ENCODE measurements at regions not wholly inside any gene's neighbourhood (a gene's known extent, or its start where the extent isn't known, plus 50 kb on each side); places are given as distances from the start of the nearest gene placed in this dataset.

GRCh38 chr1:30336550-30337323, 386.6 kb downstream of the MATN1 start:
- 26% methylated on average over 16 of the region's 16 CpGs for WGBS (ENCODE audit: insufficient coverage, insufficient replicate concordance, low lambda C conversion rate, missing lambda C conversion rate)
- Histone ChIP-seq H3K4me2 (ENCODE audit: control insufficient read depth, insufficient read depth) (no peak overlapping the region), H2AFZ (ENCODE audit: control insufficient read depth, low read depth, low read length) (no peak overlapping the region), H3K9ac (ENCODE audit: control insufficient read depth, insufficient read depth, low read length) (no peak overlapping the region), H4K20me1 (ENCODE audit: control insufficient read depth, insufficient read depth) (no peaks in the 10 kb centered on the region), H3K36me3 (ENCODE audit: control insufficient read depth in 2 of 2, insufficient read depth in 2 of 2, low read length in 1 of 2) (no peaks in the 10 kb centered on the region), H3K9me3 (replicated peaks; ENCODE audit: control insufficient read depth, insufficient read depth, low read length) (no peaks in the 10 kb centered on the region), H3K4me1 (ENCODE audit: control insufficient read depth, insufficient read depth, low read length) (no peaks in the 10 kb centered on the region), H3K79me2 (ENCODE audit: control insufficient read depth, insufficient read depth, low read length) (no peaks in the 10 kb centered on the region), H3K27me3 (replicated peaks in 1 of 2; ENCODE audit: control insufficient read depth in 2 of 2, insufficient read depth in 2 of 2, low read length in 1 of 2) (no peaks in the 10 kb centered on the region; a peak in 1 of 4 replicates), H3K27ac (ENCODE audit: control insufficient read depth, insufficient read depth) (no peak overlapping the region), H3K4me3 (no peak overlapping the region)
- intact Hi-C loops (cut with micrococcal nuclease; ENCODE audit: unreplicated experiment), result no loop called here
- no TSS peak for BruUV-seq (replicated peaks)
- ATAC-seq (no peak), FAIRE-seq (no peak), DNase-seq (ENCODE audit: low read depth, low spot score) (no peak)
- no peak for TF ChIP-seq TARDBP (IDR thresholded peaks at IDR 0.05; ENCODE audit: borderline replicate concordance)
- TF ChIP-seq SMAD5 (IDR thresholded peaks at IDR 0.05; ENCODE audit: low read depth), result no peak
- TF ChIP-seq RCOR1 (conservative IDR thresholded peaks at IDR 0.05; ENCODE audit: low read depth, low read length), result no peak
- no peak for TF ChIP-seq TBL1XR1 (IDR thresholded peaks at IDR 0.05; ENCODE audit: low read depth, low read length)
- no peak for TF ChIP-seq ELK1 (IDR thresholded peaks at IDR 0.05; ENCODE audit: low read depth, low read length)
- TF ChIP-seq ETV6 (conservative IDR thresholded peaks at IDR 0.05 in 1 of 2, IDR thresholded peaks at IDR 0.05 in 1 of 2; ENCODE audit: borderline replicate concordance in 1 of 2, low read depth in 1 of 2), result no peak
- no peak for TF ChIP-seq WRNIP1 (IDR thresholded peaks at IDR 0.05; ENCODE audit: borderline replicate concordance, low read depth, low read length)
- TF ChIP-seq DPF2 (IDR thresholded peaks at IDR 0.05), result no peak
- no peak for TF ChIP-seq FOXK2 (IDR thresholded peaks at IDR 0.05)
- TF ChIP-seq SMAD1 (IDR thresholded peaks at IDR 0.05; ENCODE audit: low read depth, partially characterized antibody), result no peak
- no peak for TF ChIP-seq CBFB (IDR thresholded peaks at IDR 0.05; ENCODE audit: low read depth)
- no peak for TF ChIP-seq BCL3 (IDR thresholded peaks at IDR 0.05; ENCODE audit: borderline replicate concordance, insufficient read depth, low read depth, low read length, poor library complexity, severe bottlenecking)
- TF ChIP-seq BACH1 (IDR thresholded peaks at IDR 0.05; ENCODE audit: borderline replicate concordance), result no peak
- no peak for TF ChIP-seq BMI1 (IDR thresholded peaks at IDR 0.05; ENCODE audit: borderline replicate concordance)
- TF ChIP-seq, protein P1, sequence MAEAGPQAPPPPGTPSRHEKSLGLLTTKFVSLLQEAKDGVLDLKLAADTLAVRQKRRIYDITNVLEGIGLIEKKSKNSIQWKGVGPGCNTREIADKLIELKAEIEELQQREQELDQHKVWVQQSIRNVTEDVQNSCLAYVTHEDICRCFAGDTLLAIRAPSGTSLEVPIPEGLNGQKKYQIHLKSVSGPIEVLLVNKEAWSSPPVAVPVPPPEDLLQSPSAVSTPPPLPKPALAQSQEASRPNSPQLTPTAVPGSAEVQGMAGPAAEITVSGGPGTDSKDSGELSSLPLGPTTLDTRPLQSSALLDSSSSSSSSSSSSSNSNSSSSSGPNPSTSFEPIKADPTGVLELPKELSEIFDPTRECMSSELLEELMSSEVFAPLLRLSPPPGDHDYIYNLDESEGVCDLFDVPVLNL (IDR thresholded peaks at IDR 0.05; ENCODE audit: low read depth, low read length), result no peak
- TF ChIP-seq REST (IDR thresholded peaks at IDR 0.05; ENCODE audit: low read depth, low read length), result no peak
- TF ChIP-seq CBX3 (IDR thresholded peaks at IDR 0.05; ENCODE audit: borderline replicate concordance, low read depth), result no peak
- TF ChIP-seq TCF12 (IDR thresholded peaks at IDR 0.05; ENCODE audit: low read depth, low read length), result no peak
- POLR2A ChIA-PET, result no interaction called here
- SMC1A ChIA-PET (ENCODE audit: uncharacterized antibody, unreplicated experiment), result no interaction called here
- CTCF ChIA-PET, result no interaction called here
- in situ Hi-C loops (cut with MboI), result no loop called here
- RAD21 ChIA-PET (ENCODE audit: unreplicated experiment), result no interaction called here
